H1 (cell line): ENCODE measurements at regions not wholly inside any gene's neighbourhood (a gene's known extent, or its start where the extent isn't known, plus 50 kb on each side); places are given as distances from the start of the nearest gene placed in this dataset.

Experiments used
- CTCF ChIA-PET: fragments of 300-600 bp; sonication (Branson Sonifier 250); formaldehyde crosslinking; loops from one replicate; lab custom pipeline; 2021; ENCODE audit not compliant: partially characterized antibody; lab: Charles Lee
- POLR2A ChIA-PET: fragments of 300-600 bp; sonication (Branson Sonifier 250); formaldehyde crosslinking; loops from one replicate; lab custom pipeline; 2021; ENCODE audit warnings: inconsistent platforms; ENCODE audit not compliant: partially characterized antibody; lab: Charles Lee
- DNase-seq, 2 experiments: peaks; one replicate each; pipeline versions ENCODE4 v3.0.0 to v3.0.0-alpha.2; 2010 to 2022; ENCODE audit warnings: low spot score in 2 of 2, low read depth in 1 of 2, mixed read lengths in 1 of 2
- FAIRE-seq: peaks from 2 replicates; lab custom pipeline; 2011; peaks lifted over from hg19 to GRCh38; lab: Jason Lieb, UNC
- H2AFZ ChIP-seq: 2 replicates; pipeline ENCODE4 v1.8.1; 2012; ENCODE audit warnings: low read length, inconsistent platforms
- H2AK5ac ChIP-seq: 2 replicates; pipeline ENCODE4 v1.6.1; 2013; ENCODE audit warnings: low read depth, low read length
- H2BK120ac ChIP-seq: replicated peaks from 2 replicates; pipeline ENCODE3; 2013; ENCODE audit warnings: low read depth, low read length, inconsistent platforms
- H2BK12ac ChIP-seq: 2 replicates; pipeline ENCODE4 v1.6.1; 2013; ENCODE audit warnings: low read depth, low read length
- H2BK15ac ChIP-seq: 2 replicates; pipeline ENCODE4 v1.6.1; 2013; ENCODE audit warnings: low read length
- H2BK20ac ChIP-seq: 2 replicates; pipeline ENCODE4 v1.6.1; 2013; ENCODE audit warnings: low read length
- H2BK5ac ChIP-seq: 2 replicates; pipeline ENCODE4 v1.6.1; 2013; ENCODE audit warnings: low read depth, low read length
- H3K14ac ChIP-seq: 2 replicates; pipeline ENCODE4 v1.6.1; 2013; ENCODE audit warnings: inconsistent platforms; ENCODE audit not compliant: insufficient read length
- H3K18ac ChIP-seq: 2 replicates; pipeline ENCODE4 v1.6.1; 2013; ENCODE audit warnings: low read length; ENCODE audit errors: extremely low read depth
- H3K23ac ChIP-seq: 2 replicates; pipeline ENCODE4 v1.6.1; 2013; ENCODE audit warnings: inconsistent platforms; ENCODE audit not compliant: insufficient read length
- H3K23me2 ChIP-seq: 2 replicates; pipeline ENCODE4 v1.6.1; 2013; ENCODE audit warnings: low read depth, low read length
- H3K27ac ChIP-seq: 2 replicates; pipeline ENCODE4 v1.6.1; 2011; ENCODE audit warnings: low read depth, low read length, inconsistent platforms
- H3K27me3 ChIP-seq, 4 experiments: replicated peaks in 1 of 4; 1 replicate in 1 of 4; 2 replicates in 3 of 4; pipeline versions ENCODE4 v1.6.1 to v1.8.1; 2011 to 2013; ENCODE audit warnings: low read length in 3 of 4, mild to moderate bottlenecking in 3 of 4, inconsistent platforms in 2 of 4, mixed read lengths in 2 of 4, moderate library complexity in 1 of 4; ENCODE audit not compliant: control insufficient read depth in 3 of 4, insufficient read depth in 3 of 4; ENCODE audit errors: extremely low read depth in 1 of 4
- H3K36me3 ChIP-seq, 4 experiments: 2 replicates each; pipeline versions ENCODE4 v1.6.1 to v1.8.1; 2011 to 2013; ENCODE audit warnings: mild to moderate bottlenecking in 4 of 4, low read length in 3 of 4, moderate library complexity in 2 of 4, control low read depth in 1 of 4, inconsistent platforms in 1 of 4; ENCODE audit not compliant: insufficient read depth in 4 of 4, control insufficient read depth in 2 of 4
- H3K4ac ChIP-seq: replicated peaks from 2 replicates; pipeline ENCODE3; 2013; ENCODE audit warnings: low read length, low read depth, mixed read lengths, inconsistent platforms; ENCODE audit not compliant: insufficient read length
- H3K4me1 ChIP-seq, 4 experiments: replicated peaks in 1 of 4; 1 replicate in 1 of 4; 2 replicates in 3 of 4; pipeline versions ENCODE4 v1.6.1 to v1.8.1; 2011 to 2013; ENCODE audit warnings: low read length in 3 of 4, inconsistent platforms in 2 of 4, mixed read lengths in 1 of 4; ENCODE audit not compliant: insufficient read depth in 4 of 4, control insufficient read depth in 3 of 4
- H3K4me2 ChIP-seq, 2 experiments: 2 replicates each; pipeline versions ENCODE4 v1.6.1 to v1.8.1; 2011 to 2013; ENCODE audit warnings: low read depth in 2 of 2, low read length in 2 of 2, control low read depth in 1 of 2, inconsistent platforms in 1 of 2, mild to moderate bottlenecking in 1 of 2; ENCODE audit not compliant: insufficient read depth in 1 of 2
- H3K4me3 ChIP-seq, 4 experiments: fragments of 200-600, 300-600 bp in 1 of 4; sonication (generic), shearing (Covaris generic), sonication (Bioruptor Twin) in 1 of 4; 2 replicates each; pipeline versions ENCODE4 v1.5.1 to v1.8.1; 2011 to 2016; ENCODE audit warnings: low read length in 4 of 4, low read depth in 3 of 4, control low read depth in 2 of 4, inconsistent platforms in 2 of 4, mild to moderate bottlenecking in 2 of 4, mixed read lengths in 1 of 4, moderate library complexity in 1 of 4; ENCODE audit not compliant: insufficient read depth in 2 of 4; ENCODE audit errors: extremely low read depth in 1 of 4
- H3K56ac ChIP-seq: replicated peaks from 2 replicates; pipeline ENCODE3; 2013; ENCODE audit warnings: low read depth, mild to moderate bottlenecking, mixed read lengths, low read length, inconsistent platforms; ENCODE audit not compliant: insufficient read length
- H3K79me1 ChIP-seq: 2 replicates; pipeline ENCODE4 v1.6.1; 2013; ENCODE audit warnings: low read depth, low read length, control low read depth
- H3K79me2 ChIP-seq, 2 experiments: 2 replicates each; pipeline versions ENCODE4 v1.6.1 to v1.8.1; 2012 to 2013; ENCODE audit warnings: low read length in 2 of 2, mild to moderate bottlenecking in 2 of 2, inconsistent platforms in 1 of 2; ENCODE audit not compliant: insufficient read depth in 2 of 2, control insufficient read depth in 1 of 2
- H3K9ac ChIP-seq, 4 experiments: replicated peaks in 1 of 4; 1 replicate in 1 of 4; 2 replicates in 3 of 4; pipeline versions ENCODE4 v1.6.1 to v1.8.1; 2011 to 2013; ENCODE audit warnings: low read depth in 3 of 4, low read length in 3 of 4, control low read depth in 2 of 4, mild to moderate bottlenecking in 2 of 4, moderate library complexity in 2 of 4, inconsistent platforms in 1 of 4; ENCODE audit errors: extremely low read depth in 1 of 4
- H3K9me3 ChIP-seq, 2 experiments: 2 replicates each; pipeline versions ENCODE4 v1.6.1 to v1.8.1; 2012 to 2013; ENCODE audit warnings: mild to moderate bottlenecking in 2 of 2, moderate library complexity in 2 of 2, control low read depth in 1 of 2, inconsistent platforms in 1 of 2, low read depth in 1 of 2, low read length in 1 of 2, mixed read lengths in 1 of 2; ENCODE audit not compliant: insufficient read depth in 2 of 2
- H4K20me1 ChIP-seq, 2 experiments: replicated peaks in 1 of 2; 2 replicates each; pipeline versions ENCODE3 to v1.8.1; 2011 to 2013; ENCODE audit warnings: inconsistent platforms in 2 of 2, low read length in 2 of 2, mild to moderate bottlenecking in 1 of 2; ENCODE audit not compliant: insufficient read depth in 2 of 2, control insufficient read depth in 1 of 2
- H4K5ac ChIP-seq: 2 replicates; pipeline ENCODE4 v1.6.1; 2013; ENCODE audit warnings: low read length, low read depth, mixed read lengths, inconsistent platforms; ENCODE audit not compliant: insufficient read length
- H4K8ac ChIP-seq: 2 replicates; pipeline ENCODE4 v1.8.0; 2013; ENCODE audit warnings: mild to moderate bottlenecking, moderate library complexity, low read length, inconsistent platforms; ENCODE audit not compliant: insufficient read depth; ENCODE audit errors: extremely low read depth
- H4K91ac ChIP-seq: replicated peaks from 2 replicates; pipeline ENCODE3; 2013; ENCODE audit warnings: low read length, mixed read lengths, inconsistent platforms; ENCODE audit not compliant: insufficient read length
- ASH2L ChIP-seq: fragments of 200-600, 300-600 bp; sonication (generic); IDR thresholded peaks from one replicate; pipeline ENCODE4 v1.7.1; 2017; ENCODE audit warnings: low read length
- ATF3 ChIP-seq: IDR thresholded peaks from 2 replicates; pipeline ENCODE4 v1.6.1; 2011; ENCODE audit warnings: low read depth, mild to moderate bottlenecking, low read length; ENCODE audit not compliant: insufficient read depth
- CHD2 ChIP-seq: IDR thresholded peaks from 2 replicates; pipeline ENCODE4 v1.6.1; 2012; ENCODE audit warnings: low read length, improper control_type of control experiment
- CREB1 ChIP-seq: IDR thresholded peaks from 2 replicates; pipeline ENCODE4 v1.6.1; 2012; ENCODE audit warnings: inconsistent platforms
- HDAC2 ChIP-seq, 2 experiments: fragments of 300-600 bp in 1 of 2; sonication (generic) in 1 of 2; IDR thresholded peaks; 2 replicates each; pipeline ENCODE4 v1.6.1; 2011 to 2012; ENCODE audit warnings: low read depth in 2 of 2, low read length in 2 of 2, mild to moderate bottlenecking in 2 of 2, moderate library complexity in 2 of 2, borderline replicate concordance in 1 of 2, inconsistent platforms in 1 of 2
- RAD21 ChIP-seq, 2 experiments: IDR thresholded peaks in 1 of 2; conservative IDR thresholded peaks in 1 of 2; 2 replicates each; pipeline ENCODE4 v1.6.1; 2011; ENCODE audit warnings: low read depth in 2 of 2, low read length in 2 of 2, improper control_type of control experiment in 1 of 2, inconsistent platforms in 1 of 2, mild to moderate bottlenecking in 1 of 2, moderate library complexity in 1 of 2
- RBBP5 ChIP-seq: IDR thresholded peaks from 2 replicates; pipeline ENCODE4 v1.7.1; 2012; ENCODE audit warnings: low read depth, mild to moderate bottlenecking, inconsistent platforms, low read length, moderate library complexity, borderline replicate concordance
- SP1 ChIP-seq: IDR thresholded peaks from 2 replicates; pipeline ENCODE4 v1.6.1; 2011; ENCODE audit warnings: low read depth, low read length
- TAF7 ChIP-seq: optimal IDR thresholded peaks from 2 replicates; pipeline ENCODE3; 2011; ENCODE audit warnings: low read depth, mild to moderate bottlenecking, inconsistent platforms, low read length, moderate library complexity, borderline replicate concordance
- TCF12 ChIP-seq: IDR thresholded peaks from 2 replicates; pipeline ENCODE4 v1.6.1; 2011; ENCODE audit warnings: low read depth, mild to moderate bottlenecking, low read length
- WGBS, 2 experiments: shearing (Covaris generic) in 1 of 2; methylation state at CpG; one replicate each; pipeline versions ENCODE4 v1.1.6 to v1.1.7; 2013 to 2015; ENCODE audit warnings: low lambda C conversion rate in 2 of 2, mixed read lengths in 2 of 2, inconsistent platforms in 1 of 2, low coverage in 1 of 2, missing lambda C conversion rate in 1 of 2; ENCODE audit not compliant: insufficient replicate concordance in 2 of 2, insufficient coverage in 1 of 2, insufficient read length in 1 of 2; ENCODE audit errors: extremely low coverage in 1 of 2, missing lambda C conversion rate in 1 of 2; 5-methylcytosine and 5-hydroxymethylcytosine counted together
- TF ChIP-seq, protein P1 (sequence below): IDR thresholded peaks from 2 replicates; pipeline ENCODE4 v1.6.1; 2012; ENCODE audit warnings: inconsistent platforms
- TF ChIP-seq, protein P2 (sequence below): IDR thresholded peaks from 2 replicates; pipeline ENCODE4 v1.6.1; 2012; ENCODE audit warnings: low read length, inconsistent platforms

GRCh38 chr14:97782871-97783414, 985.8 kb downstream of the VRK1 start:
- ChIA-PET POLR2A (no interaction called here), CTCF (no interaction called here)
- Histone ChIP-seq H4K91ac (no peak overlapping the region), H3K18ac (no peak overlapping the region), H3K4me3 (no peak overlapping the region), H3K4me1 (no peaks in the 10 kb centered on the region), H3K36me3 (no peaks in the 10 kb centered on the region), H3K4me2 (no peak overlapping the region), H3K9ac (no peak overlapping the region), H4K20me1 (no peaks in the 10 kb centered on the region), H2BK12ac (no peak overlapping the region), H3K23me2 (no peaks in the 10 kb centered on the region), H2BK20ac (no peak overlapping the region), H2BK5ac (no peak overlapping the region), H2BK120ac (no peak overlapping the region), H3K4ac (no peak overlapping the region), H3K9me3 (peaks cover 0 to 4% of the 10 kb centered on the region in 2 experiments; a peak in 1 of 4 replicates), H3K23ac (no peak overlapping the region), H3K56ac (no peak overlapping the region), H3K14ac (no peak overlapping the region), H2AK5ac (no peak overlapping the region), H3K27ac (no peak overlapping the region), H3K79me1 (no peaks in the 10 kb centered on the region), H4K8ac (no peak overlapping the region), H4K5ac (no peak overlapping the region), H2AFZ (peak overlapping the region; percentile 17; the same call in 1 of the 2 replicates), H2BK15ac (no peak overlapping the region), H3K27me3 (no peaks in the 10 kb centered on the region), H3K79me2 (no peaks in the 10 kb centered on the region)
- FAIRE-seq (no peak), DNase-seq (no peak)
- WGBS, 2 experiments, result 91% methylated on average over 8 of the region's 8 CpGs; no CpG with 5 or more reads in 1 of the 2 experiments
- TF ChIP-seq CREB1 (no peak), ASH2L (no peak), TCF12 (no peak), TAF7 (no peak), ATF3 (no peak), RBBP5 (no peak), CHD2 (no peak), RAD21 (IDR thresholded peaks at IDR 0.05 in 1 of 2, conservative IDR thresholded peaks at IDR 0.05 in 1 of 2; ENCODE audit: low read depth in 2 of 2, low read length in 2 of 2) (no peak), HDAC2 (IDR thresholded peaks at IDR 0.05; ENCODE audit: borderline replicate concordance in 1 of 2, low read depth in 2 of 2, low read length in 2 of 2) (no peak), SP1 (no peak)
- TF ChIP-seq, protein P1, sequence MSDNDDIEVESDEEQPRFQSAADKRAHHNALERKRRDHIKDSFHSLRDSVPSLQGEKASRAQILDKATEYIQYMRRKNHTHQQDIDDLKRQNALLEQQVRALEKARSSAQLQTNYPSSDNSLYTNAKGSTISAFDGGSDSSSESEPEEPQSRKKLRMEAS, result no peak
- TF ChIP-seq, protein P2, sequence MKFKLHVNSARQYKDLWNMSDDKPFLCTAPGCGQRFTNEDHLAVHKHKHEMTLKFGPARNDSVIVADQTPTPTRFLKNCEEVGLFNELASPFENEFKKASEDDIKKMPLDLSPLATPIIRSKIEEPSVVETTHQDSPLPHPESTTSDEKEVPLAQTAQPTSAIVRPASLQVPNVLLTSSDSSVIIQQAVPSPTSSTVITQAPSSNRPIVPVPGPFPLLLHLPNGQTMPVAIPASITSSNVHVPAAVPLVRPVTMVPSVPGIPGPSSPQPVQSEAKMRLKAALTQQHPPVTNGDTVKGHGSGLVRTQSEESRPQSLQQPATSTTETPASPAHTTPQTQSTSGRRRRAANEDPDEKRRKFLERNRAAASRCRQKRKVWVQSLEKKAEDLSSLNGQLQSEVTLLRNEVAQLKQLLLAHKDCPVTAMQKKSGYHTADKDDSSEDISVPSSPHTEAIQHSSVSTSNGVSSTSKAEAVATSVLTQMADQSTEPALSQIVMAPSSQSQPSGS, result no peak
